Endothelial cell (in vitro differentiated cells): ENCODE measurements at regions not wholly inside any gene's neighbourhood (a gene's known extent, or its start where the extent isn't known, plus 50 kb on each side); places are given as distances from the start of the nearest gene placed in this dataset.

ENCODE experiments used
- DNase-seq: peaks from one replicate; pipeline ENCODE4 v3.0.0; 2021; ENCODE audit warnings: low spot score
- H3K27ac Mint-ChIP-seq: one replicate; pipeline ENCODE4 v1.8.0; 2021; ENCODE audit warnings: mixed read lengths, inconsistent platforms; ENCODE audit not compliant: unreplicated experiment
- H3K27me3 Mint-ChIP-seq: one replicate; pipeline ENCODE4 v1.8.0; 2021; ENCODE audit warnings: mild to moderate bottlenecking, moderate library complexity, mixed read lengths, inconsistent platforms; ENCODE audit not compliant: unreplicated experiment
- H3K36me3 Mint-ChIP-seq: one replicate; pipeline ENCODE4 v1.8.0; 2021; ENCODE audit warnings: mild to moderate bottlenecking, low read depth, mixed read lengths, inconsistent platforms; ENCODE audit not compliant: unreplicated experiment
- H3K4me1 Mint-ChIP-seq: one replicate; pipeline ENCODE4 v1.8.0; 2021; ENCODE audit warnings: mild to moderate bottlenecking, mixed read lengths, inconsistent platforms; ENCODE audit not compliant: unreplicated experiment
- H3K4me3 Mint-ChIP-seq: one replicate; pipeline ENCODE4 v1.8.0; 2021; ENCODE audit warnings: mild to moderate bottlenecking, mixed read lengths, inconsistent platforms; ENCODE audit not compliant: unreplicated experiment
- H3K9me3 Mint-ChIP-seq: one replicate; pipeline ENCODE4 v1.8.0; 2021; ENCODE audit warnings: mixed read lengths, inconsistent platforms; ENCODE audit not compliant: unreplicated experiment
- CTCF ChIP-seq: fragments of 200-600 bp; sonication (generic); IDR thresholded peaks from one replicate; pipeline ENCODE4 v1.5.0; 2021; ENCODE audit warnings: antibody characterized with exemption; ENCODE audit not compliant: unreplicated experiment

- no peak overlapping the region for H3K4me3 Mint-ChIP-seq
- no peak for DNase-seq
Measured at GRCh38 chr6:82085701-82086100, 161.8 kb downstream of the IBTK start.

GRCh38 chr6:82084324-82084920 lies 163.1 kb downstream of the IBTK start:
- Mint-ChIP-seq H3K4me3 (no peak overlapping the region), H3K27me3 (no peaks in the 10 kb centered on the region), H3K9me3 (no peaks in the 10 kb centered on the region), H3K27ac (no peak overlapping the region), H3K4me1 (no peaks in the 10 kb centered on the region), H3K36me3 (no peaks in the 10 kb centered on the region)
- no peak for TF ChIP-seq CTCF
- DNase-seq: no peak

More at GRCh38 chr6:82085701-82086100, 161.8 kb downstream of the IBTK start:
- H3K36me3 Mint-ChIP-seq: no peaks in the 10 kb centered on the region
- H3K9me3 Mint-ChIP-seq: no peaks in the 10 kb centered on the region
- H3K27ac Mint-ChIP-seq: no peak overlapping the region
- TF ChIP-seq CTCF: no peak
- H3K4me1 Mint-ChIP-seq: no peaks in the 10 kb centered on the region
- no peaks in the 10 kb centered on the region for H3K27me3 Mint-ChIP-seq

DNA sequence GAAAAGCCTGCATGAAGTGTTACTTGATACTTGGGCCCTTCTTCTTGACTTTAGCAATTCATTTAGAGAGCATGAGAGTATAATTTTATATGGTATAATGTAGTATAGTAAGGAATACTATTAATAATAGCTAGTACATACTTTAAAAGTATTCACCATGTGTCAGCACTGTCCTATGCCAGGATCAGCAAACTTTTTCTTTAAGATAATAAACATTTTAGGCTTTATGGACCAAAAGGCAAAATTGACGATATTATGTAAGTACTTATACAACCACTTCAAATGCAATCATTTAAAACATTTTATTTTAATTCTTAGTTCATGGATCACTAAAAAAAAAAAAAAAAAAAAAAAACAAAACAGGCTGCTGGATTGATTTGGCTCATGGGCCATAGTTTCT lies 163.9 kb downstream of the IBTK start:
- DNase-seq: no peak
- Mint-ChIP-seq H3K27me3 (no peaks in the 10 kb centered on the region), H3K4me3 (no peak overlapping the region), H3K9me3 (no peaks in the 10 kb centered on the region), H3K4me1 (no peaks in the 10 kb centered on the region), H3K27ac (no peak overlapping the region), H3K36me3 (no peaks in the 10 kb centered on the region)
- no peak for TF ChIP-seq CTCF

DNA sequence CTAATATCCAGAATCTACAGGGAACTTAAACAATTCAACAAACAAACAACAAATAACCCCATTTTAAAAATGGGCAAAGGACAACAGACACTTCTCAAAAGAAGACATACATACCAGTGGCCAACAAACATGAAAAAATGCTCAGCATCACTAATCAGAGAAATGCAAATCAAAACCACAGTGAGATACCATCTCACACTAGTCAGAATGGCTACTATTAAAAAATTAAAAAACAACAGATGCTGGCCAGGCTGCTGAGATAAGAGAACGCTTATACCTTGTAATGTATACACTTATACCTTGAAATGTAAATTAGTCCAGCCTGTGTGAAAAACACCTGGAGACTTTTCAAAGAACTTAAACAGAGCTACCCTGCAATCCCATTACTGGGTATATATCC lies 166.8 kb downstream of the IBTK start:
- no peaks in the 10 kb centered on the region for H3K9me3 Mint-ChIP-seq
- no peak for DNase-seq
- no peaks in the 10 kb centered on the region for H3K27me3 Mint-ChIP-seq
- no peaks in the 10 kb centered on the region for H3K36me3 Mint-ChIP-seq
- no peak overlapping the region for H3K27ac Mint-ChIP-seq
- no peak for TF ChIP-seq CTCF
- peaks cover 3% of the 10 kb centered on the region for H3K4me1 Mint-ChIP-seq
- H3K4me3 Mint-ChIP-seq: no peak overlapping the region

DNA sequence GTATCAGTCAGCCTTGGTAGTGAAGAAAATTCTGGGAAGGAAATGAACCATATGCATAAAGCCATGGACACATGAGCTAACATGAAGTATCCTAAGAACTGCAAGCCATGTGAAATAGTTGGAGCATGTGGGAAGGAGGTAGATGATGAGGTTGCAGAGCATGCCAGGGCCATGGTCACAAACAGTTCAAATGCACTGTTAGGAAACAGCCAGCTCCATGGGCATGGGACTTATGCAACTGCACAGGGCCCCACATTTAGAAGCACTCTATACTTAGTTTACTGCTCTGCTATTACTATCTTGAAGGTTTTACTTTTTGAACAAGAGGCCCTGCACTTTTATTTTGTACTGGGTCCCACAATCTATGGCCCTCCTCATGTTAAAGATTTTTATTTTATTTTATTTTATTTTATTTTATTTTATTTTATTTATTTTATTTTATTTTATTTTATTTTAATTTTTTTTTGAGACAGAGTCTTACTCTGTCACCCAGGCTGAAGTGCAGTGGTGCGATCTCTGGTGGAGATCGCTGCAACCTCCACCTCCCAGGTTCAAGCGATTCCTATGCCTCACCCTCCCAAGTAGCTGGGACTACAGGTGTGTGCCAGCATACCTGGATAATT lies 169.1 kb downstream of the IBTK start:
- no peaks in the 10 kb centered on the region for H3K9me3 Mint-ChIP-seq
- no peaks in the 10 kb centered on the region for H3K27me3 Mint-ChIP-seq

More for the DNA sequence above, 169.1 kb downstream of the IBTK start:
- no peak for TF ChIP-seq CTCF
- DNase-seq: no peak
- Mint-ChIP-seq H3K4me1 (peaks cover 10% of the 10 kb centered on the region), H3K36me3 (no peaks in the 10 kb centered on the region), H3K27ac (no peak overlapping the region), H3K4me3 (no peak overlapping the region)
